HCT116 (cell line): ENCODE measurements at regions not wholly inside any gene's neighbourhood (a gene's known extent, or its start where the extent isn't known, plus 50 kb on each side); places are given as distances from the start of the nearest gene placed in this dataset.

ENCODE experiments used
- ATAC-seq: fragments of 200-7000 bp; cut with Tn5 transposase; 2 replicates; pipeline ENCODE4 v1.9.1; 2020; ENCODE audit warnings: mild to moderate bottlenecking, moderate library complexity
- BruUV-seq: library from RNA; stranded (reverse); fragments of 400-500 nt; replicated peaks from 2 replicates; lab custom pipeline; 2021; lab: Mats Ljungman, UMichigan
- CTCF ChIA-PET: fragments of 300-600 bp; sonication (Branson Sonifier 250); formaldehyde crosslinking; loops from one replicate; lab custom pipeline; 2021; ENCODE audit warnings: antibody characterized with exemption; lab: Charles Lee
- POLR2A ChIA-PET: fragments of 300-600, 350-600 bp; sonication (Branson Sonifier 250); formaldehyde crosslinking; loops from one replicate; lab custom pipeline; 2021; ENCODE audit warnings: antibody characterized with exemption; lab: Charles Lee
- RAD21 ChIA-PET, 2 experiments: fragments of 300-600 bp; sonication (Branson Sonifier 250); formaldehyde crosslinking; loops; one replicate each; lab custom pipeline; 2023; ENCODE audit warnings: low total read pairs in 2 of 2; ENCODE audit not compliant: uncharacterized antibody in 2 of 2, unreplicated experiment in 2 of 2, low non-redundant PET in 1 of 2; lab: Charles Lee
- DNase-seq: peaks from one replicate; pipeline ENCODE4 v3.0.0-alpha.2; 2010; ENCODE audit warnings: low read depth, low spot score
- H2AFZ ChIP-seq: fragments of 200-600 bp; shearing (Covaris generic), sonication (generic); 2 replicates; pipeline ENCODE4 v1.6.1; 2017; ENCODE audit warnings: low read depth, mixed run types, mixed read lengths, antibody characterized with exemption, low read length; ENCODE audit not compliant: poor library complexity, severe bottlenecking
- H3K27ac ChIP-seq: 2 replicates; pipeline ENCODE4 v1.5.1; 2012; ENCODE audit warnings: low read depth, low read length
- H3K27me3 ChIP-seq: fragments of 200-600 bp; sonication (generic); 2 replicates; pipeline ENCODE4 v1.6.1; 2016; ENCODE audit warnings: mixed run types, low read length, mixed read lengths; ENCODE audit not compliant: insufficient read depth
- H3K36me3 ChIP-seq, 2 experiments: fragments of 200-500 bp in 1 of 2; fragments of 200-600 bp in 1 of 2; sonication (Bioruptor generic) in 1 of 2; sonication (generic) in 1 of 2; 2 replicates each; pipeline versions ENCODE4 v1.5.1 to v1.6.1; 2014 to 2016; ENCODE audit warnings: low read length in 2 of 2, inconsistent platforms in 1 of 2, mixed read lengths in 1 of 2, mixed run types in 1 of 2; ENCODE audit not compliant: insufficient read depth in 2 of 2, control insufficient read depth in 1 of 2
- H3K4me1 ChIP-seq, 2 experiments: fragments of 200-600 bp in 1 of 2; sonication (generic) in 1 of 2; 2 replicates each; pipeline versions ENCODE4 v1.5.1 to v1.6.1; 2012 to 2017; ENCODE audit warnings: low read length in 2 of 2, inconsistent platforms in 1 of 2, mild to moderate bottlenecking in 1 of 2, mixed read lengths in 1 of 2, mixed run types in 1 of 2, moderate library complexity in 1 of 2; ENCODE audit not compliant: insufficient read depth in 2 of 2, control insufficient read depth in 1 of 2
- H3K4me2 ChIP-seq: fragments of 200-600 bp; sonication (generic); 2 replicates; pipeline ENCODE4 v1.6.1; 2017; ENCODE audit warnings: mixed run types, low read length, mixed read lengths
- H3K4me3 ChIP-seq, 2 experiments: fragments of 200-600 bp in 1 of 2; sonication (generic) in 1 of 2; replicated peaks in 1 of 2; 2 replicates each; pipeline ENCODE4 v1.5.1; 2011 to 2016; ENCODE audit warnings: low read length in 2 of 2, control low read depth in 1 of 2, low read depth in 1 of 2, mild to moderate bottlenecking in 1 of 2, mixed read lengths in 1 of 2, mixed run types in 1 of 2
- H3K79me2 ChIP-seq: fragments of 200-600 bp; sonication (generic); 2 replicates; pipeline ENCODE4 v1.6.1; 2017; ENCODE audit warnings: mild to moderate bottlenecking, mixed run types, low read length, moderate library complexity, mixed read lengths; ENCODE audit not compliant: insufficient read depth
- H3K9ac ChIP-seq: fragments of 200-600 bp; sonication (generic); 2 replicates; pipeline ENCODE4 v1.6.1; 2016; ENCODE audit warnings: low read length, mixed read lengths
- H3K9me2 ChIP-seq: fragments of 200-600 bp; sonication (generic), shearing (Covaris generic); 2 replicates; pipeline ENCODE4 v1.6.1; 2017; ENCODE audit warnings: mixed run types, mild to moderate bottlenecking, moderate library complexity; ENCODE audit not compliant: insufficient read depth
- H3K9me3 ChIP-seq, 2 experiments: fragments of 200-500 bp in 1 of 2; fragments of 200-600 bp in 1 of 2; sonication (Bioruptor generic) in 1 of 2; sonication (generic) in 1 of 2; 2 replicates each; pipeline ENCODE4 v1.6.1; 2014 to 2017; ENCODE audit warnings: low read length in 2 of 2, mixed read lengths in 2 of 2, inconsistent platforms in 1 of 2, low read depth in 1 of 2, mild to moderate bottlenecking in 1 of 2, mixed run types in 1 of 2, moderate library complexity in 1 of 2; ENCODE audit not compliant: control insufficient read depth in 1 of 2, insufficient read depth in 1 of 2
- H4K20me1 ChIP-seq: fragments of 200-600 bp; sonication (generic), shearing (Covaris generic); 2 replicates; pipeline ENCODE4 v1.6.1; 2017; ENCODE audit warnings: mixed run types, mild to moderate bottlenecking, moderate library complexity; ENCODE audit not compliant: insufficient read depth
- ATF3 ChIP-seq: IDR thresholded peaks from 2 replicates; pipeline ENCODE4 v1.6.1; 2012
- CBX3 ChIP-seq: IDR thresholded peaks from 2 replicates; pipeline ENCODE4 v1.6.1; 2012; ENCODE audit warnings: low read depth
- ELF1 ChIP-seq: IDR thresholded peaks from 2 replicates; pipeline ENCODE4 v1.6.1; 2012; ENCODE audit warnings: low read depth, borderline replicate concordance
- EZH2phosphoT487 ChIP-seq: fragments of 200-600 bp; IDR thresholded peaks from 2 replicates; pipeline ENCODE4 v1.6.1; 2018; ENCODE audit warnings: antibody characterized with exemption, borderline replicate concordance
- MAX ChIP-seq: IDR thresholded peaks from 2 replicates; pipeline ENCODE4 v1.6.1; 2012
- POLR2A ChIP-seq: IDR thresholded peaks from 2 replicates; pipeline ENCODE4 v1.7.0; 2011; ENCODE audit warnings: borderline replicate concordance; ENCODE audit not compliant: insufficient read depth, insufficient read length; ENCODE audit errors: extremely low read depth
- REST ChIP-seq: IDR thresholded peaks from 2 replicates; pipeline ENCODE4 v1.6.1; 2012; ENCODE audit warnings: low read depth
- SP1 ChIP-seq: IDR thresholded peaks from 2 replicates; pipeline ENCODE4 v1.6.1; 2012; ENCODE audit warnings: low read depth
- SRF ChIP-seq: IDR thresholded peaks from 2 replicates; pipeline ENCODE4 v1.6.1; 2012; ENCODE audit warnings: low read depth
- TCF7L2 ChIP-seq: IDR thresholded peaks from 2 replicates; pipeline ENCODE4 v1.7.0; 2011; ENCODE audit warnings: borderline replicate concordance, inconsistent platforms; ENCODE audit not compliant: insufficient read depth, insufficient read length; ENCODE audit errors: extremely low read depth
- YY1 ChIP-seq: IDR thresholded peaks from 2 replicates; pipeline ENCODE4 v1.6.1; 2011; ENCODE audit warnings: low read length, low read depth, moderate library complexity, mild to moderate bottlenecking; ENCODE audit not compliant: insufficient replicate concordance; ENCODE audit errors: extremely low read depth
- ZBTB33 ChIP-seq: IDR thresholded peaks from 2 replicates; pipeline ENCODE4 v1.6.1; 2011; ENCODE audit warnings: mild to moderate bottlenecking, low read length, moderate library complexity; ENCODE audit not compliant: insufficient replicate concordance; ENCODE audit errors: extremely low read depth
- ZNF274 ChIP-seq: fragments of 200-500 bp; sonication (Bioruptor generic); IDR thresholded peaks from 2 replicates; pipeline ENCODE4 v1.6.1; 2014; ENCODE audit warnings: mild to moderate bottlenecking, low read depth, low read length, inconsistent platforms
- intact Hi-C: fragments of 100-400 bp; cut with micrococcal nuclease; formaldehyde crosslinking; loops from 2 replicates; pipeline ENCODE4 v1.10.0; 2022

- no peak for TF ChIP-seq CBX3
- TF ChIP-seq, all 23 proteins: peak for 0
- no peak overlapping the region for H3K4me3 ChIP-seq
- H3K4me2 ChIP-seq: no peak overlapping the region
- ChIA-PET RAD21 (no interaction called here), CTCF (no interaction called here), POLR2A (no interaction called here)
- H3K79me2 ChIP-seq: no peaks in the 10 kb centered on the region
- peaks cover 14% of the 10 kb centered on the region; the same call in 1 of the 2 replicates for H3K27me3 ChIP-seq
- H3K36me3 ChIP-seq: no peaks in the 10 kb centered on the region
- no peaks in the 10 kb centered on the region for H3K9me3 ChIP-seq
- ATAC-seq (no peak), DNase-seq (no peak)
- H3K4me1 ChIP-seq: no peaks in the 10 kb centered on the region
- BruUV-seq: no TSS peak
- no peaks in the 10 kb centered on the region for H3K9me2 ChIP-seq
- no peak overlapping the region for H3K27ac ChIP-seq
- intact Hi-C loops: no loop called here
- H3K9ac ChIP-seq: no peak overlapping the region
- no peak overlapping the region for H2AFZ ChIP-seq
- H4K20me1 ChIP-seq: no peaks in the 10 kb centered on the region
Observed at GRCh38 chr17:12222392-12222791, 201.7 kb downstream of the MAP2K4 start.

GRCh38 chr17:12227547-12227946 lies 206.9 kb downstream of the MAP2K4 start:
- Histone ChIP-seq H2AFZ (no peak overlapping the region), H4K20me1 (no peaks in the 10 kb centered on the region), H3K36me3 (no peaks in the 10 kb centered on the region), H3K4me1 (no peaks in the 10 kb centered on the region), H3K4me3 (no peak overlapping the region), H3K9me2 (no peaks in the 10 kb centered on the region), H3K27ac (no peak overlapping the region), H3K79me2 (no peaks in the 10 kb centered on the region), H3K4me2 (no peak overlapping the region), H3K9me3 (no peaks in the 10 kb centered on the region), H3K27me3 (peaks cover 19% of the 10 kb centered on the region; the same call in 1 of the 2 replicates), H3K9ac (no peak overlapping the region)
- ATAC-seq (no peak), DNase-seq (no peak)
- no TSS peak for BruUV-seq
- ChIA-PET CTCF (no interaction called here), RAD21 (no interaction called here), POLR2A (no interaction called here)
- intact Hi-C loops: no loop called here
- TF ChIP-seq MAX: no peak
- no peak for TF ChIP-seq YY1
- no peak for TF ChIP-seq REST
- TF ChIP-seq ZNF274: no peak
- TF ChIP-seq ELF1: no peak
- TF ChIP-seq ZBTB33: no peak
- TF ChIP-seq SP1: no peak
- TF ChIP-seq EZH2phosphoT487: no peak
- TF ChIP-seq TCF7L2: no peak
- TF ChIP-seq SRF: no peak
- TF ChIP-seq ATF3: no peak
- TF ChIP-seq POLR2A: no peak
